Testis (tissue), 2 donors: ENCODE measurements at regions not wholly inside any gene's neighbourhood (a gene's known extent, or its start where the extent isn't known, plus 50 kb on each side); places are given as distances from the start of the nearest gene placed in this dataset.

ENCODE experiments used
- DNase-seq: peaks from one replicate; pipeline ENCODE4 v3.0.0-alpha.2; 2019
- H3K27ac ChIP-seq, 2 donors: fragments of 200-600 bp; sonication (generic); one replicate each; pipeline ENCODE4 v1.5.1; 2019
- H3K27me3 ChIP-seq: fragments of 200-600 bp; sonication (generic); one replicate; pipeline ENCODE4 v1.5.1; 2019
- H3K36me3 ChIP-seq: fragments of 200-600 bp; sonication (generic); one replicate; pipeline ENCODE4 v1.5.1; 2017; ENCODE audit warnings: low read depth; ENCODE audit errors: missing control alignments
- H3K4me1 ChIP-seq: fragments of 200-600 bp; sonication (generic); one replicate; pipeline ENCODE4 v1.5.1; 2019
- H3K4me3 ChIP-seq, 2 donors: fragments of 200-600 bp; sonication (generic); one replicate each; pipeline ENCODE4 v1.5.1; 2017 to 2019
- H3K9me3 ChIP-seq: fragments of 200-600 bp; sonication (generic); one replicate; pipeline ENCODE4 v1.5.1; 2017
- POLR2A ChIP-seq: fragments of 450-650 bp; IDR thresholded peaks from one replicate; pipeline ENCODE4 v1.6.1; 2017; ENCODE audit warnings: antibody characterized with exemption, mild to moderate bottlenecking, moderate library complexity
- WGBS, 2 donors: methylation state at CpG; one replicate each; pipeline ENCODE4 v1.1.5; 2018; 5-methylcytosine and 5-hydroxymethylcytosine counted together
- intact Hi-C: fragments of 100-400 bp; cut with DNase I; formaldehyde crosslinking; loops from one replicate; pipeline ENCODE4 v1.15.1; 2023; ENCODE audit warnings: low total_unique reads
- TF ChIP-seq, protein P1 (sequence below), 3 experiments: fragments of 450-650 bp in 2 of 3; fragments of 200-600 bp in 1 of 3; sonication (generic) in 1 of 3; IDR thresholded peaks; one replicate each; pipeline ENCODE4 v1.5.1; 2016 to 2019; ENCODE audit warnings: antibody characterized with exemption in 3 of 3, mild to moderate bottlenecking in 2 of 3, moderate library complexity in 1 of 3

DNA sequence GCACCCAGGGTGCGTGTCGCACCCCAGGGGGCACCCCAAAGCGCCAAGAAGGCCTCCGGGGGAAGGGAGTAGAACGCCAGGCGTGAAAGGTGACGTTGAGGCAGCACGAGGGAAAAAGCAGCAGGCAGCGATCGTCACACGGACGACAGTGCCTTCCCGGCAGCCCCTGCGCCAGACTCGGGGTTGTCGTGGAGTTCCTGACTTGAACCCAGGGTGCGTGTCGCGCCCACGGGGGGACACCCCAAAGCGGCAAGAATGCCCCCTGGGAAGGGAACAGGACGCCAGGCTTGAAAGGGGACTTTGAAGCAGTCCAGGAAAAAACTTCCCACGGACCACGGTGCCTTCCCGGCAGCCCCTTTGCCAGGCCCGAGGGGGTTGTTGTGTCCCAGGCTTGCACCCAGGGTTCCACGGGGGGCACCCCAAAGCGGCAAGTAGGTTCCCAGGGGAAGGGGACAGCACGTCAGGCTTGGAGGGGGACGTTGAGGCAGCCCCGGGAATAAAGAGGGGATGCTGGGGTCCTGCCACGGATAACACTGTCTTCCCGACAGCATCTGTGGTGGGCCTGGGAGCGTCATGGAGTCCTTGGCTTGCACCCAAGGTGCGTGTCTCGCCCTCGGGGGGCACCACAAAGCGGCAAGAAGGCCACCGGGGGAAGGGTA is 159.2 kb upstream of the ALG10B start:
- DNase-seq: no peak
- Histone ChIP-seq H3K9me3 (no peaks in the 10 kb centered on the region), H3K27ac (no peak overlapping the region), H3K27me3 (no peaks in the 10 kb centered on the region), H3K36me3 (no peaks in the 10 kb centered on the region), H3K4me1 (no peaks in the 10 kb centered on the region), H3K4me3 (peak overlapping the region; percentile 15 to 34)
- 66 to 71% methylated on average over 23 to 39 of the region's 39 CpGs for WGBS, 2 donors
- intact Hi-C loops: no loop called here
- TF ChIP-seq, protein P1, sequence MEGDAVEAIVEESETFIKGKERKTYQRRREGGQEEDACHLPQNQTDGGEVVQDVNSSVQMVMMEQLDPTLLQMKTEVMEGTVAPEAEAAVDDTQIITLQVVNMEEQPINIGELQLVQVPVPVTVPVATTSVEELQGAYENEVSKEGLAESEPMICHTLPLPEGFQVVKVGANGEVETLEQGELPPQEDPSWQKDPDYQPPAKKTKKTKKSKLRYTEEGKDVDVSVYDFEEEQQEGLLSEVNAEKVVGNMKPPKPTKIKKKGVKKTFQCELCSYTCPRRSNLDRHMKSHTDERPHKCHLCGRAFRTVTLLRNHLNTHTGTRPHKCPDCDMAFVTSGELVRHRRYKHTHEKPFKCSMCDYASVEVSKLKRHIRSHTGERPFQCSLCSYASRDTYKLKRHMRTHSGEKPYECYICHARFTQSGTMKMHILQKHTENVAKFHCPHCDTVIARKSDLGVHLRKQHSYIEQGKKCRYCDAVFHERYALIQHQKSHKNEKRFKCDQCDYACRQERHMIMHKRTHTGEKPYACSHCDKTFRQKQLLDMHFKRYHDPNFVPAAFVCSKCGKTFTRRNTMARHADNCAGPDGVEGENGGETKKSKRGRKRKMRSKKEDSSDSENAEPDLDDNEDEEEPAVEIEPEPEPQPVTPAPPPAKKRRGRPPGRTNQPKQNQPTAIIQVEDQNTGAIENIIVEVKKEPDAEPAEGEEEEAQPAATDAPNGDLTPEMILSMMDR (IDR thresholded peaks at IDR 0.05): no peak
- no peak for TF ChIP-seq POLR2A

DNA sequence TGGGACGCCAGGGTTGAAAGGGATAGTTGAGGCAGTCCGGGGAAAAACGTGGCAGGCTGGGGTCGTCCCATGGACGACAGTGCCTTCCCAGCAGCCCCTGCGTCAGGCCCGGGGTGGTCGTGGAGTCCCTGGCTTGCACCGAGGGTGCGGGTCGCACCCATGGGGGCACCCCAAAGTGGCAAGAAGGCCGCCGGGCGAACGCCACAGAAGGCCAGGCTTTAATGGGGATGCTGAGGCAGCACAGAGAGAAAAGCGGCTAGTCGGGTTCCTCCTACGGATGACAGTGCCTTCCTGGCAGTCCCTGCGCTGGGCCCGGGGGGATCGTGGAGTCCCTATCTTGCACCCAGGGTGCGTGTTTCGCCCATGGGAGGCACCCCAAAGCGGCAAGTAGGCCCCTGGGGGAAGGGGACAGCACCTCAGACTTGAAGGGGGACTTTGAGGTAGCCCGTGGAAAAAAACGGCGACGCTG is 158.6 kb upstream of the ALG10B start:
- Histone ChIP-seq H3K4me3 (no peak overlapping the region), H3K4me1 (no peaks in the 10 kb centered on the region), H3K9me3 (no peaks in the 10 kb centered on the region), H3K27me3 (no peaks in the 10 kb centered on the region), H3K36me3 (no peaks in the 10 kb centered on the region), H3K27ac (no peak overlapping the region)
- 66 to 70% methylated on average over 8 to 28 of the region's 28 CpGs for WGBS, 2 donors
- DNase-seq: no peak
- no peak for TF ChIP-seq POLR2A
- TF ChIP-seq, protein P1 (IDR thresholded peaks at IDR 0.05): no peak
- intact Hi-C loops: no loop called here

DNA sequence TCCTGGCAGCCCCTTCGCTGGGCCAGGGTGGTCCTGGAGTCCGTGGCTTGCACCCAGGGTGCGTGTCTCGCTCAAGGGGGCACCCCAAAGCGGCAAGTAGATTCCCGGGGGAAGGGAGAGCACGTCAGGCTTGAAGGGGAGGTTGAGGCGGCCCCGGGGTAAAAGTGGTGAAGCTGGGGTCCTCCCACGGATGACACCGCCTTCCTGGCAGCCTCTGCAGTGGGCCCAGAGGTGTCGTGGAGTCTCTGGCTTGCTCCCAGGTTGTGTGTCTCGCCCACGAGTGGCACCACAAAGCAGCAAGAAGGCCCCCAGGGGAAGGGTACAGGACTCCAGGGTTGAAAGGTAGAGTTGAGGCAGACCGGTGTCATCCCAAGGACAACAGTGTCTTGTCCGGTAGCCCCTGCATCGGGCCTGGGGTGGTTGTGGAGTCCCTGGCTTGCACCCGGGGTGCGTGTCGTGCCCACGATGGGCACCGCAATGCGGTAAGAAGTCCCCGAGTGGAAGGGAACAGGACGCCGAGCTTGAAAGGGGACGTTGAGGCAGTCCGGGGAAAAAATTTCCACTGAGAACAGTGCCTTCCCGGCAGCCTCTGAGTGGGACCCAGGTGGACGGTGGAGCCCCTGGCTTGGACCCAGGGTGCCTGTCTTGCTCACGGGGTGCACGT is 158.0 kb upstream of the ALG10B start:
- no peak for DNase-seq

DNA sequence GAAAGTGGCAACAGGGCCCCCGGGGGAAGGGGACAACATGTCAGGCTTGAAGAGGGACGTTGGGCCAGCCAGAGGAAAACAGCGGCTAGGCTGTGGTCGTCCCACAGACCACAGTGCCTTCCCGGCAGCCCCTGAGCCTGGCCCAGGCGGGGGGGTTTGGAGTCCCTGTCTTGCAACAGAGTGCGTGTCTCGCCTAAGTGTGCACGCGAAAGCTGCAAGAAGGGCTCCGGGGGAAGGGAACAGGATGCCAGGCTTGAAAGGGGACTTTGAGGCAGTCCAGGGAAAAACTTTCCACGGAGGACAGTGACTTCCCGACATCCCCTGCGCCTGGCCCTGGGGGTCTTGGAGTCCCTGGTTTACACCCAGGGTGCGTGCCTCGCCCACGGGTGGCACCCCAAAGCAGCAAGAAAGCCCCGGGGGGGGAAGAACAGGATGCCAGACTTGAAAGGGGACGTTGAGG is 157.5 kb upstream of the ALG10B start:
- no peak overlapping the region for H3K27ac ChIP-seq
- H3K4me3 ChIP-seq: no peak overlapping the region
- no peaks in the 10 kb centered on the region for H3K36me3 ChIP-seq
- intact Hi-C loops: no loop called here
- H3K4me1 ChIP-seq: no peaks in the 10 kb centered on the region
- H3K27me3 ChIP-seq: no peaks in the 10 kb centered on the region
- WGBS, 2 donors: 61 to 69% methylated on average over 16 to 19 of the region's 19 CpGs
- DNase-seq: no peak
- TF ChIP-seq, protein P1 (IDR thresholded peaks at IDR 0.05): no peak
- no peak for TF ChIP-seq POLR2A
- H3K9me3 ChIP-seq: no peaks in the 10 kb centered on the region

More for the DNA sequence above, 158.0 kb upstream of the ALG10B start:
- 64 to 73% methylated on average over 25 to 32 of the region's 32 CpGs for WGBS, 2 donors
- no peaks in the 10 kb centered on the region for H3K27me3 ChIP-seq
- H3K4me3 ChIP-seq: no peak overlapping the region
- no peaks in the 10 kb centered on the region for H3K9me3 ChIP-seq
- no peak overlapping the region for H3K27ac ChIP-seq
- no peaks in the 10 kb centered on the region for H3K4me1 ChIP-seq
- no peaks in the 10 kb centered on the region for H3K36me3 ChIP-seq
- intact Hi-C loops: no loop called here
- TF ChIP-seq POLR2A: no peak
- TF ChIP-seq, protein P1 (IDR thresholded peaks at IDR 0.05): no peak
